AG04450 (cell line): ENCODE measurements at regions not wholly inside any gene's neighbourhood (a gene's known extent, or its start where the extent isn't known, plus 50 kb on each side); places are given as distances from the start of the nearest gene placed in this dataset.
A peak's percentile ranks its signal among the peaks of the same experiment; 100 is the strongest.

Experiments
- CTCF ChIA-PET: fragments of 300-600, 350-600 bp; formaldehyde crosslinking; extraction: SDS; loops from one replicate; lab custom pipeline; 2022; ENCODE audit warnings: antibody characterized with exemption, inconsistent platforms; lab: Charles Lee
- POLR2A ChIA-PET: fragments of 350-600 bp; formaldehyde crosslinking; extraction: SDS; loops from one replicate; lab custom pipeline; 2021; ENCODE audit warnings: antibody characterized with exemption, inconsistent platforms; lab: Yijun Ruan, JAX
- DNase-seq: peaks from one replicate; pipeline ENCODE4 v3.0.0-alpha.2; 2011; ENCODE audit warnings: low read depth, low spot score
- H3K27ac ChIP-seq: one replicate; pipeline ENCODE4 v1.5.1; 2012; ENCODE audit warnings: low read depth, low read length, control low read depth
- H3K27me3 ChIP-seq: one replicate; pipeline ENCODE4 v1.6.0; 2012; ENCODE audit warnings: low read length; ENCODE audit not compliant: control insufficient read depth, insufficient read depth
- H3K4me3 ChIP-seq: 2 replicates; pipeline ENCODE4 v1.5.1; 2011; ENCODE audit warnings: mild to moderate bottlenecking, low read depth, low read length, control low read depth
- H3K9me3 ChIP-seq: 2 replicates; pipeline ENCODE4 v1.5.1; 2012; ENCODE audit warnings: low read length; ENCODE audit not compliant: control insufficient read depth, insufficient read depth
- CTCF ChIP-seq: IDR thresholded peaks from 2 replicates; pipeline ENCODE4 v1.5.1; 2011; ENCODE audit warnings: low read depth, low read length, control low read depth, inconsistent platforms

GRCh38 chr3:87509401-87509800 is 233.0 kb upstream of the POU1F1 start:
- DNase-seq: no peak
- ChIA-PET POLR2A (no interaction called here), CTCF (no interaction called here)
- no peak overlapping the region for H3K4me3 ChIP-seq
- no peaks in the 10 kb centered on the region for H3K27me3 ChIP-seq
- H3K9me3 ChIP-seq: no peaks in the 10 kb centered on the region
- TF ChIP-seq CTCF: no peak
- H3K27ac ChIP-seq: no peak overlapping the region

DNA sequence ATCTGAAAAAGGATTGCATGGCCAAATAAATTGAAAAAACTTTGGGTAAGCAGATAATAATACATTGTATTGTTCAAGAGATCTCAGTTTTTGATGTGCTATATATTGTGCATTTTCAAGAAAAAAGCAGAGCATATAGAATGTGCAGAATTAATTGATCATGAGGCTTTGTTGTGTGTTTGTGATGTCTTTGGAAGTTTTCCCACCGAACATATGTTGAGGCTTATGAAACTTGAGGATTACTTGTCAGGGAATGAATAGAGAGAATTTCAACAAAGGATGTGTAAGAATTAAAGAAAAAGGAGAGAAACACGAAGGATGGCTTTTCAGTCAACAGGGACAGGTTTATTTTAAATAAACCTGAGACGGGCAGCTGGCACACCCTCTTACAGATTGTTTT is 232.5 kb upstream of the POU1F1 start:
- DNase-seq: no peak
- Histone ChIP-seq H3K27me3 (no peaks in the 10 kb centered on the region), H3K4me3 (no peak overlapping the region), H3K27ac (no peak overlapping the region), H3K9me3 (no peaks in the 10 kb centered on the region)
- ChIA-PET POLR2A (no interaction called here), CTCF (no interaction called here)
- TF ChIP-seq CTCF: no peak

DNA sequence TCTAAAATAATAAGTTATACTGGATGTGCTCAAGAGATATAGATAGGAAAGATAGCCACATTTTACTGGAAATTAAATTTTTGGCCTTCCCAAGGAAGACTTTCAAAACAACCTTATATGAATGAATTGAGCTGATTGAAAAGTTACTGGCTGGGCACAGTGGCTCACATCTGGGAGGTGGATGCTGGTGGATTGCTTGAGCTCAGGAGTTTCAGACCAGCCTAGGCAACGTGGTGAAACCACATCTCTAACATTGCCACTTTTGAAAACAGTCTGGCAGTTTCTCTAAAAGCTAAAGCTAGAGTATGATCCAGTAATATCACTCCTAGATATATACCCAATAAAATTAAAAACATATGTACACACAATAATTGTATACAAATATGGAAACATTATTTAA is 231.4 kb upstream of the POU1F1 start:
- no peak overlapping the region for H3K4me3 ChIP-seq
- TF ChIP-seq CTCF: no peak
- no peaks in the 10 kb centered on the region for H3K27me3 ChIP-seq
- no peaks in the 10 kb centered on the region for H3K9me3 ChIP-seq
- H3K27ac ChIP-seq: no peak overlapping the region
- no peak for DNase-seq
- ChIA-PET CTCF (no interaction called here), POLR2A (no interaction called here)

DNA sequence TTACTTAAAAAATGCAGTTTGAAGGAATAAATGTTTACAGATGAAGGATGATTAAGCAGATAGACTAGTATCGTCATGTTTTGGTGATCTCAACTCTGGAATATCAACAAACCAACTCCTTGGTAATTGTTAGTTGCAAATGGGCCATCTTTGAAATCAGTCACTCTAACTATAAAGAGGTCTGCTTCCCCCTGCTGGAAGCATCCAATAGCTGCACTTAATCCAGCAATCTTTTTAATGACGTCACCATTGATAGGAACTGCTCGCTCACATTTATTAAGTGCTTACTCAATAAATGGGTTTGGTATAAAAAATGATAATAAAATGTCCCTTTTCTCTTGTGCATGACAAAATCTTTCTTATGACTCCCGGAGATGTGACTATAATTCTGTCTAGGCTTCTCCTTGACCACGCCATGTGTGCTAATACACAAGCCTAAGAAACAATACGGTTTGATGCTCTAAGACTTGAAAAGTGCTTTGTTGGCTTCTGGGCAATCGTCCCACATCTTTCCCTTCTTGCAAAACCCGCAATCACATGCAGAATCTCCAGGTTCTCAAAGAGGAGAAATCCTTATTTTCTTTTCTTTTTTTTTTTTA is 227.6 kb upstream of the POU1F1 start:
- H3K9me3 ChIP-seq: no peaks in the 10 kb centered on the region
- ChIA-PET CTCF (interaction anchor here (0.6 to 3.1 kb wide), 4 partner anchors 62 to 734 kb away, joined by 3 to 26 read pairs (median 13); no protein-coding TSS in a partner anchor), POLR2A (no interaction called here)
- no peaks in the 10 kb centered on the region for H3K27me3 ChIP-seq
- H3K4me3 ChIP-seq: no peak overlapping the region
- TF ChIP-seq CTCF: peak; percentile 67
- peak; percentile 15 for DNase-seq
- H3K27ac ChIP-seq: no peak overlapping the region

GRCh38 chr3:87501076-87501475 is 224.7 kb upstream of the POU1F1 start:
- H3K4me3 ChIP-seq: no peak overlapping the region
- TF ChIP-seq CTCF: no peak

More at GRCh38 chr3:87501076-87501475, 224.7 kb upstream of the POU1F1 start:
- ChIA-PET CTCF (no interaction called here), POLR2A (no interaction called here)
- H3K9me3 ChIP-seq: no peaks in the 10 kb centered on the region
- H3K27me3 ChIP-seq: no peaks in the 10 kb centered on the region
- no peak for DNase-seq
- no peak overlapping the region for H3K27ac ChIP-seq
